IPS-15b (cell line): ENCODE measurements at regions not wholly inside any gene's neighbourhood (a gene's known extent, or its start where the extent isn't known, plus 50 kb on each side); places are given as distances from the start of the nearest gene placed in this dataset.
"Not testable (repeated sequence)": the region's sequence is repeated elsewhere in the genome, so short reads cannot be mapped to it uniquely, and the experiment has no call there.

ENCODE experiments used
- H3K27me3 ChIP-seq: one replicate; pipeline ENCODE4 v1.6.1; 2013; ENCODE audit warnings: low read length; ENCODE audit not compliant: control insufficient read depth, insufficient read depth
- H3K36me3 ChIP-seq: one replicate; pipeline ENCODE4 v1.6.1; 2013; ENCODE audit warnings: low read length; ENCODE audit not compliant: control insufficient read depth, insufficient read depth
- H3K4me1 ChIP-seq: one replicate; pipeline ENCODE4 v1.6.1; 2013; ENCODE audit warnings: mild to moderate bottlenecking, low read length; ENCODE audit not compliant: control insufficient read depth, insufficient read depth
- H3K4me3 ChIP-seq: one replicate; pipeline ENCODE4 v1.5.1; 2013; ENCODE audit warnings: low read depth, low read length
- H3K9ac ChIP-seq: one replicate; pipeline ENCODE4 v1.6.1; 2013; ENCODE audit warnings: low read depth, mild to moderate bottlenecking, low read length
- H3K9me3 ChIP-seq: one replicate; pipeline ENCODE4 v1.6.1; 2013; ENCODE audit warnings: mild to moderate bottlenecking, low read length; ENCODE audit not compliant: control insufficient read depth, insufficient read depth

DNA sequence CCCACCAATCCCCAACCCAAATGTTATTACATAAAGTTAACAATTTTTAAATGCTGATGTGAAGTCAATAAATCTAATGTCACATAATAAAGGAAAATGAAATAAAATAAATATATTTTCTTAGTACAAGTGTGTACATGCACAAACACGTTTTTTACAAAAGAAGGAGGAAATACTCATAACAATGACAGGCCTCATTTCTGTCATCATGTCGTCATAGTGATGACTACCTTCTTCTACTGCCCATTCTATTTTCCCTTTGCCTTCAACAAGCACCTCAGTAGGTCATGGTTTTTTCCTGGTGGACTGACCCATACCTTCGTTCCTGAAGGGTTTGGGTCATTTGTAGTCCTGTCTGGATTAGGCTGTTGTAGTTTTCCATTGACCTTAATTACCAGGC is 185.3 kb upstream of the IPO5 start:
- Histone ChIP-seq H3K36me3 (no peaks in the 10 kb centered on the region), H3K4me3 (no peak overlapping the region), H3K9me3 (no peaks in the 10 kb centered on the region), H3K9ac (no peak overlapping the region), H3K4me1 (no peaks in the 10 kb centered on the region), H3K27me3 (no peaks in the 10 kb centered on the region)

DNA sequence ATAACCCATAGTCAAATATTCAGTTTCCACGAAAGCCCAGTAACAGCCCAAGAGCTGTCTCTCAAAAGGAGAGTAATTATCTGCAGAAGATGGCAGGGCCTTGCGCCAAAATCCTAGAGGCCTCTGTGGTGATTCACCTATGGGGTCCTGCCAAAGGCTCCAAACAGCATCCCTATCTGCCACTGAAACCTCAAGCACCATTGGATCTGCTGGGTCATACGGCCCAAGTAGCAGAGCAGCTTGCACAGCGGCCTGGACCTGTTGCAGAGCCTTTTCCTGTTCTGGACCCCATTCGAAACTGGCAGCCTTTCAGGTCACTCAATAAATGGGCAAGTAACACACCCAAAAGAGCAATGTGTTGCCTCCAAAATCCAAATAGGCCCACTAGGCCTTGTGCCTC is 183.2 kb upstream of the IPO5 start:
- not testable (repeated sequence) for H3K4me3 ChIP-seq, H3K9ac ChIP-seq, H3K9me3 ChIP-seq, H3K36me3 ChIP-seq, H3K4me1 ChIP-seq, H3K27me3 ChIP-seq

DNA sequence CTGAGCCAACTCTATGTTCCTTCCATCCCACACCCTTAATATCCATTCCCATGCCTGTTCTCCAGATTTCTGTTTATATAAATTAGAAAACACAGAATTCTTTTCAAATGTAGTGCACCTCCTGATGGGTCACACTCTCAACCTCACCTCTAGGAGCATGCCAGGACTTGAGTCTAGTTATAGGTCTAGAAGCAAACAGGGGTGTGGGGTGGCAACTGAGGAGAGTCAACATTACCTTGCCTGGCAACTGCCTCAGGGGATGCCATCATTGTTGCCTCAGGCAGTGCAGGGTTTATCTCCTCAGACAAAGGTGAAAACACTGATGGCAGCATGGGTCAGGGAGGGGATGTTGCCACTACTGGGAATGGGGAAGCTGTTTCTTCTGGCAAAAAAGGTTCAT is 181.0 kb upstream of the IPO5 start:
- not testable (repeated sequence) for H3K4me3 ChIP-seq, H3K27me3 ChIP-seq, H3K36me3 ChIP-seq, H3K9ac ChIP-seq, H3K4me1 ChIP-seq, H3K9me3 ChIP-seq

DNA sequence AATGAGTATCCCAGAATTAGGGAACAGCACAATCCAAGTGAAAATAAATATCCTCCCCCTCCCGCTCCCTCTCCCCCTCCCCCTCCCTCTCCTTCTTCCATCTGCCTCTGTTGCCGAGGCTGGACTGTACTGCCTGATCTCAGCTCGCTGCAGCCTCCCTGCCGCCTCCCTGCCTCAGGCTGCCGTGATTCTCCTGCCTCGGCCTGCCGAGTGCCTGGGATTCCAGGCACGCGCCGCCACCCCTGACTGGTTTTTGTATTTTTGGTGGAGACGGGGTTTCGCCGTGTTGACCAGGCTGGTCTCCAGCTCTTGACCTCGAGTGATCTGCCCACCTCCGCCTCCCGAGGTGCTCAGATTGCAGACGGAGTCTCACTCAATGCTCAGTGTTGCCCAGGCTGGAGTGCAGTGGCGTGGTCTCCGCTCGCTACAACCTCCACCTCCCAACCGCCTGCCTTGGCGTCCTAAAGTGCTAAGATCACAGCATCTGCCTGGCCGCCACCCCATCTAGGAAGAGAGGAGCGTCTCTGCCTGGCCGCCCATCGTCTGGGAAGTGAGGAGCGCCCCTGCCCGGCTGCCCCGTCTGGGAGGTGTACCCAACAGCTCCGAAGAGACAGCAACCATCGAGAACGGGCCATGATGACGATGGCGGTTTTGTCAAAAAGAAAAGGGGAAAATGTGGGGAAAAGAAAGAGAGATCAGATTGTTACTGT is 178.9 kb upstream of the IPO5 start:
- H3K27me3 ChIP-seq, H3K4me1 ChIP-seq, H3K9me3 ChIP-seq, H3K9ac ChIP-seq, H3K36me3 ChIP-seq, H3K4me3 ChIP-seq: not testable (repeated sequence)

DNA sequence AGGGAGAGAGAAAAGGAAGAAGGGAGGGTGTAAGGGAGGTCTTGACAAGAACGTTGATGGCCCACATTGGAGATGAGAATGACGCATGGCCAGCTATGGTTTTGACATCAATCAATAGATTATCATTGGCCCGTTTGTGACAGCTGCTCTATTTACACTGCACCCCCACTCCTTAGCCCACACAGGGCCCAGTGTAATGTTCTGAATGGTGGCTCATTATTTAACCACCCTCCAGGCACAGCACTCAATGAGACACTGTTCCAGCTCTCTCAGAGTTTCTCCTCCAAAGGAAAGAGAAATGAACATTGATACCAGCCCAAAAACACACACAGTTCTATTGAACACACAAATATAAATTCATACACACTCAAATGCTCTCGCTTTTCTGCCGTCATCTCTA is 173.0 kb upstream of the IPO5 start:
- Histone ChIP-seq H3K4me3 (no peak overlapping the region), H3K9me3 (no peaks in the 10 kb centered on the region), H3K9ac (no peak overlapping the region), H3K4me1 (no peaks in the 10 kb centered on the region), H3K27me3 (no peaks in the 10 kb centered on the region), H3K36me3 (no peaks in the 10 kb centered on the region)

DNA sequence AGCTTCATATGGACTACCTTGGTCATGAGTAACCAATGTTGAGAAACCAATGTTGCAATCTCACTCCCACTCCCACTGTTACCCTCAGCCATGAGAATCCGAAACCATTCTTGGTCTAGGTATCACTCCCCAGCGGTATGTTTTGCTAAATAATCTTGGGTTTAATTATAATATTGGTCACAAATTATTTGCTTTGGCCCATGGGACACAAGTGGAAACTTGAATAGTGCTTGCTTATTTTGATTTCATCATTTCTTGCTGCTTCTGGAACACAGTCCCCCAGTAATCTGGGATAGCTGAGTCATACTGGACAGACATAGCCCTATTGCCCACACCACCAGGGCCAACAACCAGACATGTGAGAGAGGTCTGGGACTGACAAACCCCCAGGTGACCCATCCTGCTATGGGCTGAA is 171.6 kb upstream of the IPO5 start:
- Histone ChIP-seq H3K9me3 (no peaks in the 10 kb centered on the region), H3K9ac (no peak overlapping the region), H3K4me3 (no peak overlapping the region), H3K4me1 (no peaks in the 10 kb centered on the region), H3K36me3 (no peaks in the 10 kb centered on the region), H3K27me3 (no peaks in the 10 kb centered on the region)

DNA sequence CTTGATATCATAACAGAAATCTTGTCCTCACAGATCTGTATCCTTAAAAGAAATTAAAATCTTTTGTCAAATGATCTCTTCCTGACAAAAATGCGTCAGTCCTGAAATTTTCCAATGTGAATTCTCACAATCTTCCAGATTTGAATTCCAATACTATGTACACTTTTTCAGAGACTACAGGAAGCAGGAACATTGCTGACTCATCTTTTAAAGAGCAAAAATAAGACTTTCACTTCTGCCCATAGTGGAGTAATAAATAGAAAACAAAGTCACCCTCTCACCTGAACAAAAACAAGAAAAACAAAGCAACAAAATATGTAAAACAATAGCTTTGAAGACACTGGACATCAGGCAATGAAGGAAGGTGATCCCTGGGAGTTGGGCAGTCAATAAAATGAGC is 167.0 kb upstream of the IPO5 start:
- no peaks in the 10 kb centered on the region for H3K36me3 ChIP-seq
- H3K27me3 ChIP-seq: no peaks in the 10 kb centered on the region
- H3K9me3 ChIP-seq: no peaks in the 10 kb centered on the region
- no peak overlapping the region for H3K9ac ChIP-seq
- no peak overlapping the region for H3K4me3 ChIP-seq
- no peaks in the 10 kb centered on the region for H3K4me1 ChIP-seq

DNA sequence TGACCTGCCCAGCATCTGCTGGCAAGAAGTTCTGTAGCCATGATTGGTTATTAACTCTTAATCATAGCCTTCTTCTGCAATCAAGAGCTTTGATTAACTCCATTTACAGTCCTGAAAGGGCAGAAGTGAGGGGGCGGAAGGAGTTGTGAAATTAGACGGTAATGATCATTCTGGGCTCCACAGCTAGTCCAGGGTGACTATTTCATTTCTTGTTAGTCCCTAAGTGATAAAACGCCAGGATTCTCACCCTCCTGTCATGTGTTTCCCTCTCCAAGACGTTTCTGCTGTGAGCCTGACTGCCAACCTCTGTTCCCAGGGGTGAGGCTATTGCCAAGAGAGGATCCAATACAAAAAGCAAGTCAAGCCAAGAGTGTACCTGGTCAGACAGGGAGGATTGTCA is 155.9 kb upstream of the IPO5 start:
- no peak overlapping the region for H3K4me3 ChIP-seq

DNA sequence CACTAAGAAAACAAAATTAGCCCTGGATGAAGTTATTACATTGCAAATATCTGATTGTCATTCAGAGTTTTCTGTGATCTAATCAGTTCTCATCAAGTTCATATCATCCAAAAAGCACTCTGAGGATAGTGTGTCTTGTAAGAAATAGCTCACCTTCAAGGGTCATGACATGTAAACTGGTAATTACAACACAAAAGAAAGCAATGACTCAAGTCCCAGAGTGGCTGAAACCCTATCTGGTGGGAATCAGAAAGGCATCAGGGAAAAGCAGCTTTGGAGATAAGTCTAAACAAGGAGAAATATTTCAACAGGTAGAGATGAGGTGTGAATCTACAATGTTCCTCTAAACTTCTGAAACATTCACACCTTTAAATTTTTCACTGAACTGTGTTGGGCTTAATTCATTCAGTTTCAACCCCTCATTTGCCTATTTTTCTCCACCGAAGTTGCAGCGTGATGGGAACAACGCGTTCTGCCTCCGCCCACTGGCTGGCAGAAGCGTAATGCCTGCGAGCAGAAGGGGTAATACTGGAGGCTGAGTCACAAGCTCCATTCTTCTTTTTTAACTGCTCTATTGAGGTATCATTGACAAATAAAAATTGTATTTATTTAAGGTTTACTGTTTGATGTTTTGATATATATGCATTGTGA is 155.2 kb upstream of the IPO5 start:
- Histone ChIP-seq H3K4me3 (no peak overlapping the region), H3K9me3 (no peaks in the 10 kb centered on the region), H3K4me1 (peaks cover 5% of the 10 kb centered on the region), H3K36me3 (no peaks in the 10 kb centered on the region), H3K9ac (no peak overlapping the region), H3K27me3 (no peaks in the 10 kb centered on the region)

More for the DNA sequence above, 155.9 kb upstream of the IPO5 start:
- Histone ChIP-seq H3K9ac (no peak overlapping the region), H3K9me3 (peaks cover 6% of the 10 kb centered on the region), H3K27me3 (no peaks in the 10 kb centered on the region), H3K36me3 (no peaks in the 10 kb centered on the region), H3K4me1 (peaks cover 5% of the 10 kb centered on the region)

DNA sequence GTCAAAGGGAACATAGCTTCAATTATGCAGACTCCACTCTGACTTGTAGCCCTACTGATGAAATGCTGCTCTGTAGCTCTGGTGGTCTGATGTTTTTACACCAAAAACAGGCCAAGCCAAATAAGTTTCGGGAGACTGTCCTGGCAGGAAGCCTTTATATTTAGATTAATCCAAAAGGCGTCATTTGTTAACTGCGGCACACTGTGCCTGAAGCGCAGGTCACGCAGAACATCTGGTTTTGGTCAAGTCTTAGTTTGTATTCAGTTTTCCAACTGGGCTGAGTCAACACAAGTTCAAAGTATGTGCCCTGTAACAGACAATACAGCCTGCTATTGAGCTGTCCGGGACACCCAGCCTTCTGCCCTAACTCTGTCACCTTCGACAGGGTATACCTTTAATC is 154.6 kb upstream of the IPO5 start:
- H3K9ac ChIP-seq: no peak overlapping the region

DNA sequence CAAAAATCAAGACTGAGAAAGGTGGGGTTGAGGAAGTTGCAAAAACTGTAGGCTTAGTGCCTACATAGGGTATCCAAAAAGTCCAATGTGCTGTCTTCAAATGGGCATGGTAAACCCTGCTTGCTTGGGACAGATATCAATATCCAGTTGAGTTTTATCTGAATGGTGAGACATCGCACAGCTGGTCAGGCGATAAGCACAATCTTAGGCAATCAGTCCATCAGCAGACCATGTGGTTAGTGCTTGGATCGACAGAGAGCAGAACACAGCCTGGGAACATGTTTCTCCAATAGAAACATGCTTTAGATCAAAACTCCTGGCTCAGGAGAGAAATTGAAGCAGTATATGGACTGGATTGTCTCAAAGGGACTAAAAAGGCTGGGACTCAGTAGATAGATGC is 151.3 kb upstream of the IPO5 start:
- no peak overlapping the region for H3K9ac ChIP-seq
- H3K4me3 ChIP-seq: no peak overlapping the region
- peaks cover 5% of the 10 kb centered on the region for H3K4me1 ChIP-seq
- no peaks in the 10 kb centered on the region for H3K27me3 ChIP-seq
- H3K36me3 ChIP-seq: no peaks in the 10 kb centered on the region
- H3K9me3 ChIP-seq: no peaks in the 10 kb centered on the region

More for the DNA sequence above, 154.6 kb upstream of the IPO5 start:
- Histone ChIP-seq H3K9me3 (no peaks in the 10 kb centered on the region), H3K4me1 (peaks cover 5% of the 10 kb centered on the region), H3K4me3 (no peak overlapping the region), H3K36me3 (no peaks in the 10 kb centered on the region), H3K27me3 (no peaks in the 10 kb centered on the region)

DNA sequence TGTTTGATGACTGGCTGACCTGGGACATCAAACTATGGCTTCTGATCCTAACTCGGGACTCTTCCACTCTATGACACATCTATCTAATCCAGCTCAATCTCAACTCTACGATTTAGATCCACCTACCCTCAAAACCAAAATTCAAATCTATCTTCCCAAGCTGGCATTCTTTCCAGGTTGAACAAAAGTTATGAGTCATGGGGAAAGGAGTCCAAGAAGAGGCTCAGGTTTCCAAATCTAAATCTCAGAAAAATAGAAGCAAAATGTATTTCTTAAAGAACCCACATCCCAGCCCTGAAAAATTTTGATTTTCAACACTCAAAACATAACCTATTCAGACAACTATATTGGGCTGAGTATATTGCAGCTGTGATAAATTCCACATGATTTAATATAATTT is 143.9 kb upstream of the IPO5 start:
- no peaks in the 10 kb centered on the region for H3K9me3 ChIP-seq
- no peak overlapping the region for H3K9ac ChIP-seq
- H3K4me1 ChIP-seq: no peaks in the 10 kb centered on the region
- no peaks in the 10 kb centered on the region for H3K27me3 ChIP-seq
- no peak overlapping the region for H3K4me3 ChIP-seq
- no peaks in the 10 kb centered on the region for H3K36me3 ChIP-seq
